H4 (cell line): ENCODE measurements at regions not wholly inside any gene's neighbourhood (a gene's known extent, or its start where the extent isn't known, plus 50 kb on each side); places are given as distances from the start of the nearest gene placed in this dataset.

Experiments
- DNase-seq: peaks from one replicate; pipeline ENCODE4 v3.0.0-alpha.2; 2015; ENCODE audit warnings: low spot score

GRCh38 chr15:100812802-100813201, 66.8 kb upstream of the ALDH1A3 start:
- no peak for DNase-seq

GRCh38 chr15:100818927-100819326, 60.7 kb upstream of the ALDH1A3 start:
- DNase-seq: peak; percentile 38

- DNase-seq: no peak
Measured at GRCh38 chr15:100820528-100820927, 59.1 kb upstream of the ALDH1A3 start.

GRCh38 chr15:100821327-100821726, 58.3 kb upstream of the ALDH1A3 start:
- no peak for DNase-seq

GRCh38 chr15:100824211-100824610, 55.4 kb upstream of the ALDH1A3 start:
- DNase-seq: no peak

GRCh38 chr15:100829457-100829856, 50.2 kb upstream of the ALDH1A3 start:
- no peak for DNase-seq
